Neural cell (in vitro differentiated cells): ENCODE measurements at regions not wholly inside any gene's neighbourhood (a gene's known extent, or its start where the extent isn't known, plus 50 kb on each side); places are given as distances from the start of the nearest gene placed in this dataset.

Experiments used
- H2AFZ ChIP-seq: fragments of 200-600, 300-800 bp; sonication (generic), shearing (Covaris generic); 2 replicates; pipeline ENCODE4 v1.6.0; 2014; ENCODE audit warnings: low read depth, mild to moderate bottlenecking, antibody characterized with exemption, low read length, moderate library complexity
- H3F3A ChIP-seq: fragments of 200-600 bp; shearing (Covaris generic); 2 replicates; pipeline ENCODE4 v1.6.1; 2016; ENCODE audit warnings: mild to moderate bottlenecking, moderate library complexity, mixed read lengths, antibody characterized with exemption, low read length; ENCODE audit not compliant: insufficient read depth, poor library complexity, severe bottlenecking
- H3K27ac ChIP-seq: fragments of 200-600, 300-800 bp; sonication (generic), shearing (Covaris generic); 2 replicates; pipeline ENCODE4 v1.5.1; 2014; ENCODE audit warnings: mild to moderate bottlenecking, low read length, moderate library complexity
- H3K27me3 ChIP-seq: fragments of 300-800, 200-600 bp; sonication (generic), shearing (Covaris generic); 2 replicates; pipeline ENCODE4 v1.6.0; 2014; ENCODE audit warnings: mild to moderate bottlenecking, low read depth, low read length, moderate library complexity; ENCODE audit not compliant: insufficient read depth
- H3K36me3 ChIP-seq: fragments of 300-800, 200-600 bp; sonication (generic), shearing (Covaris generic); 2 replicates; pipeline ENCODE4 v1.5.1; 2014; ENCODE audit warnings: mild to moderate bottlenecking, antibody characterized with exemption, low read length, moderate library complexity; ENCODE audit not compliant: insufficient read depth
- H3K4me2 ChIP-seq: fragments of 300-800, 200-600 bp; sonication (generic), shearing (Covaris generic); 2 replicates; pipeline ENCODE4 v1.6.0; 2014; ENCODE audit warnings: mild to moderate bottlenecking, low read length
- H3K4me3 ChIP-seq: fragments of 300-800, 200-600 bp; sonication (generic), shearing (Covaris generic); 2 replicates; pipeline ENCODE4 v1.5.1; 2014; ENCODE audit warnings: mild to moderate bottlenecking, low read length, moderate library complexity
- H3K79me2 ChIP-seq: fragments of 200-600 bp; shearing (Covaris generic); replicated peaks from 2 replicates; pipeline ENCODE4 v1.6.0; 2014; ENCODE audit warnings: mild to moderate bottlenecking, low read length, moderate library complexity; ENCODE audit not compliant: insufficient read depth
- H3K9ac ChIP-seq: fragments of 300-800, 200-600 bp; sonication (generic), shearing (Covaris generic); 2 replicates; pipeline ENCODE4 v1.6.1; 2016; ENCODE audit warnings: mild to moderate bottlenecking, low read length, mixed read lengths
- H3K9me2 ChIP-seq: fragments of 200-600 bp; shearing (Covaris generic); 2 replicates; pipeline ENCODE4 v1.6.1; 2016; ENCODE audit warnings: mild to moderate bottlenecking, low read length, mixed read lengths; ENCODE audit not compliant: insufficient read depth
- H3K9me3 ChIP-seq: fragments of 200-600, 300-800 bp; sonication (generic), shearing (Covaris generic); 2 replicates; pipeline ENCODE4 v1.6.1; 2016; ENCODE audit warnings: mild to moderate bottlenecking, mixed run types, low read length, moderate library complexity, mixed read lengths
- H4K20me1 ChIP-seq: fragments of 200-600 bp; shearing (Covaris generic); 2 replicates; pipeline ENCODE4 v1.6.1; 2016; ENCODE audit warnings: mild to moderate bottlenecking, mixed run types; ENCODE audit not compliant: insufficient read depth
- CTCF ChIP-seq: fragments of 450-650 bp; IDR thresholded peaks from 2 replicates; pipeline ENCODE4 v1.5.1; 2014; ENCODE audit warnings: antibody characterized with exemption, mild to moderate bottlenecking, moderate library complexity; ENCODE audit not compliant: poor library complexity, severe bottlenecking
- EP300 ChIP-seq: fragments of 450-650 bp; conservative IDR thresholded peaks from 2 replicates; pipeline ENCODE4 v1.6.1; 2014; ENCODE audit warnings: antibody characterized with exemption, mild to moderate bottlenecking, moderate library complexity; ENCODE audit not compliant: poor library complexity, severe bottlenecking
- EZH2 ChIP-seq: fragments of 200-600, 300-800 bp; shearing (Covaris generic), sonication (generic); IDR thresholded peaks from 2 replicates; pipeline ENCODE4 v1.6.1; 2014; ENCODE audit warnings: antibody characterized with exemption, low read length, borderline replicate concordance, mild to moderate bottlenecking; ENCODE audit not compliant: insufficient read depth, poor library complexity, severe bottlenecking
- MXI1 ChIP-seq: fragments of 450-650 bp; conservative IDR thresholded peaks from 2 replicates; pipeline ENCODE4 v1.6.1; 2014; ENCODE audit warnings: antibody characterized with exemption, mild to moderate bottlenecking; ENCODE audit not compliant: poor library complexity, severe bottlenecking
- POLR2AphosphoS5 ChIP-seq: IDR thresholded peaks from 2 replicates; pipeline ENCODE4 v1.6.1; 2012
- RAD21 ChIP-seq: fragments of 450-650 bp; conservative IDR thresholded peaks from 2 replicates; pipeline ENCODE4 v1.6.1; 2014; ENCODE audit warnings: antibody characterized with exemption, mild to moderate bottlenecking, moderate library complexity
- SMC3 ChIP-seq: fragments of 450-650 bp; conservative IDR thresholded peaks from 2 replicates; pipeline ENCODE4 v1.6.1; 2014; ENCODE audit warnings: antibody characterized with exemption, mild to moderate bottlenecking, moderate library complexity; ENCODE audit not compliant: poor library complexity
- TAF1 ChIP-seq: IDR thresholded peaks from 2 replicates; pipeline ENCODE4 v1.6.1; 2012; ENCODE audit warnings: low read depth
- TF ChIP-seq, protein P1 (sequence below): IDR thresholded peaks from 2 replicates; pipeline ENCODE4 v1.6.1; 2012; ENCODE audit warnings: borderline replicate concordance

GRCh38 chr9:26368241-26368640 is 524.4 kb downstream of the CAAP1 start:
- TF ChIP-seq, protein P1, sequence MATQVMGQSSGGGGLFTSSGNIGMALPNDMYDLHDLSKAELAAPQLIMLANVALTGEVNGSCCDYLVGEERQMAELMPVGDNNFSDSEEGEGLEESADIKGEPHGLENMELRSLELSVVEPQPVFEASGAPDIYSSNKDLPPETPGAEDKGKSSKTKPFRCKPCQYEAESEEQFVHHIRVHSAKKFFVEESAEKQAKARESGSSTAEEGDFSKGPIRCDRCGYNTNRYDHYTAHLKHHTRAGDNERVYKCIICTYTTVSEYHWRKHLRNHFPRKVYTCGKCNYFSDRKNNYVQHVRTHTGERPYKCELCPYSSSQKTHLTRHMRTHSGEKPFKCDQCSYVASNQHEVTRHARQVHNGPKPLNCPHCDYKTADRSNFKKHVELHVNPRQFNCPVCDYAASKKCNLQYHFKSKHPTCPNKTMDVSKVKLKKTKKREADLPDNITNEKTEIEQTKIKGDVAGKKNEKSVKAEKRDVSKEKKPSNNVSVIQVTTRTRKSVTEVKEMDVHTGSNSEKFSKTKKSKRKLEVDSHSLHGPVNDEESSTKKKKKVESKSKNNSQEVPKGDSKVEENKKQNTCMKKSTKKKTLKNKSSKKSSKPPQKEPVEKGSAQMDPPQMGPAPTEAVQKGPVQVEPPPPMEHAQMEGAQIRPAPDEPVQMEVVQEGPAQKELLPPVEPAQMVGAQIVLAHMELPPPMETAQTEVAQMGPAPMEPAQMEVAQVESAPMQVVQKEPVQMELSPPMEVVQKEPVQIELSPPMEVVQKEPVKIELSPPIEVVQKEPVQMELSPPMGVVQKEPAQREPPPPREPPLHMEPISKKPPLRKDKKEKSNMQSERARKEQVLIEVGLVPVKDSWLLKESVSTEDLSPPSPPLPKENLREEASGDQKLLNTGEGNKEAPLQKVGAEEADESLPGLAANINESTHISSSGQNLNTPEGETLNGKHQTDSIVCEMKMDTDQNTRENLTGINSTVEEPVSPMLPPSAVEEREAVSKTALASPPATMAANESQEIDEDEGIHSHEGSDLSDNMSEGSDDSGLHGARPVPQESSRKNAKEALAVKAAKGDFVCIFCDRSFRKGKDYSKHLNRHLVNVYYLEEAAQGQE, result no peak
- Histone ChIP-seq H3K27me3 (no peaks in the 10 kb centered on the region), H3K9me3 (no peaks in the 10 kb centered on the region), H3K9me2 (no peaks in the 10 kb centered on the region), H2AFZ (no peak overlapping the region), H3K4me3 (no peak overlapping the region), H3K9ac (no peak overlapping the region), H3F3A (no peaks in the 10 kb centered on the region), H4K20me1 (no peaks in the 10 kb centered on the region), H3K36me3 (no peaks in the 10 kb centered on the region), H3K27ac (no peak overlapping the region), H3K4me2 (no peak overlapping the region), H3K79me2 (no peaks in the 10 kb centered on the region)

DNA sequence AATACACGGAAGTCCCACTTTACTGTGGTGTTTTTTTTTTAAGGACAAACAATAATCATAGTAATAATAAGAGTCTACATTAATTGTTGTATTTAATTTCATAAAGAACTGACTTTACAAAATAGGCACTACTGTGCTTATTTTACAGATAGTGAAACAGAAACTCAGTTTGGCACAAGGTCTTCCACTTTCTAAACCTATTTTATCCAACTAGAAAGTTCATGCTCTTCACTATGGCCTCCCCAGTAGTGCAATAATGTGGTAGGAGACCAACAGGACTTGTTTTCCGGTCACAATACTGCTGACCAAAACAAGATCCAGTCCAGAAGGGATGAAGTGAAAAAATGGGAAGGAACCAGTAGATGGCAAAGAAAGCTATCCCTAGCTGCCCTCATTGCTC is 531.6 kb downstream of the CAAP1 start:
- no peak overlapping the region for H3K27ac ChIP-seq
- TF ChIP-seq SMC3 (no peak), MXI1 (no peak), TAF1 (no peak), RAD21 (no peak), CTCF (no peak), EZH2 (no peak), POLR2AphosphoS5 (no peak), EP300 (no peak)
- TF ChIP-seq, protein P1, result no peak
- H3K9ac ChIP-seq, result no peak overlapping the region
- no peak overlapping the region for H3K4me2 ChIP-seq
- no peaks in the 10 kb centered on the region for H3K27me3 ChIP-seq
- no peaks in the 10 kb centered on the region for H3F3A ChIP-seq
- H3K36me3 ChIP-seq, result no peaks in the 10 kb centered on the region
- no peaks in the 10 kb centered on the region for H4K20me1 ChIP-seq
- H2AFZ ChIP-seq, result no peak overlapping the region
- H3K9me3 ChIP-seq, result no peaks in the 10 kb centered on the region
- no peaks in the 10 kb centered on the region for H3K79me2 ChIP-seq
- H3K9me2 ChIP-seq, result no peaks in the 10 kb centered on the region
- no peak overlapping the region for H3K4me3 ChIP-seq
